ENCODE measurements at regions not wholly inside any gene's neighbourhood (a gene's known extent, or its start where the extent isn't known, plus 50 kb on each side); places are given as distances from the start of the nearest gene placed in this dataset.

DNA sequence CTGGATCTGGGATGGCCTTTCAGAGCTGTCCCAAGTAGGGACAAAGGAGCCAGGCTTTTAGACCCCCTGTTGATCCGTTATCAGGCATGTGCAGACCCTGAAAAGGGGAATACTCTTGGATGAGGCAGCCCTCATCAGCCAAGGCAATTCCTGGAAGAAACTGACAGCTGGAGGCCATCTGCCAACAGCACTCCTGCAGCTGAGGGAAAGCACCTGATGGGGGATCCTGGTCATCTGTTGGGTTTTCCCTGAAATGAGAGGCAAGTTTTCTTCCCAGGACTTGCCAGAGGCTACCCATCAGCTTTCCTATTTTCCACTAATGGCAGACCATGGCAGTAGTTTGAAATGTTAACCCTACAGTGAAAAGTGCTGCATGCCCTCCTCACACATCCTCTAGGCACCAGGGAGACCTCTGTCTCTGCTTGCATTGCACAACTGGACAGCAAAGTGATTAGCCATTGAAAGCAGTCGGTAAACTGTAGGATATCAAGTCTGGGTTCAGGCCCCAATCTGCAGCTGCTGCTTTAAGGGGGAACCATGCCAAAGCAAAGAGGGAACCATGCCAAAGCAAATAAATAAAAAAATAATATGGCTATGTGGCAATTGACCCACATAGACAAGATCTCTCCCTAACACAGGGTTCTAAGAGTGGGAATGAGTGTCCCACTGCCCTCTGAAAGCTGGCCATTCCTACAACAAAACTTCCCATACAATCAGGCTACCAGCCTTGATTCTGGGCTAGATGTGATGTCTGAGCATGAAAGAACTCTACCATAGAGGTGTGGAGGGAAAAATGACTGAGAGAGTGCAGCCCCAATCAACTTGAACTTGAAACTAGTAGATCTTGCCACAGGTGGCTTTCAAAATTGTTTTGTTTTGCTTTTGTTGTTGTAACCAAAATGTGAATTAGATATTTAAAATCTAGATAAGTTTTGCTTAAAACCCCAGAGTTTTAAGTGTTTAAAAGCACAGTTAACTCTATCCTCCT is 232.0 kb upstream of the STT3B start:
- peaks cover 31% of the 10 kb centered on the region for H3K4me1 ChIP-seq (ENCODE audit: insufficient read depth, low read length)
- H3K27me3 ChIP-seq (ENCODE audit: control insufficient read depth in 1 of 2, insufficient read depth in 2 of 2, low read length in 2 of 2): no peaks in the 10 kb centered on the region
- FAIRE-seq: no peak
- H3K9me3 ChIP-seq (ENCODE audit: low read length): no peaks in the 10 kb centered on the region
- H2AFZ ChIP-seq (ENCODE audit: low read length): no peak overlapping the region
- CTCF ChIA-PET (ENCODE audit: low intra/inter-chr PET ratio, low total read pairs): no interaction called here
- DNase-seq (ENCODE audit: low spot score): no peak
- no TSS peak for BruUV-seq (replicated peaks)
- in situ Hi-C loops (cut with HindIII; ENCODE audit: extremely low pct_ligation_motif_present, low pct_unique_long_range_greater_than_20kb) (no loop called here), intact Hi-C loops (cut with micrococcal nuclease; ENCODE audit: unreplicated experiment) (no loop called here)
- POLR2A ChIA-PET: no interaction called here
- H3K4me3 ChIP-seq (replicated peaks in 1 of 3; ENCODE audit: insufficient read depth in 1 of 3, low read depth in 2 of 3, low read length in 3 of 3): no peak overlapping the region
- no peak overlapping the region for H3K9ac ChIP-seq (ENCODE audit: insufficient read depth, low read depth, low read length)
- H3K4me2 ChIP-seq (ENCODE audit: low read depth, low read length): no peak overlapping the region
- H3K36me3 ChIP-seq (replicated peaks in 1 of 2; ENCODE audit: control insufficient read depth in 1 of 2, insufficient read depth in 2 of 2, low read length in 2 of 2): no peaks in the 10 kb centered on the region
- no peaks in the 10 kb centered on the region for H4K20me1 ChIP-seq (ENCODE audit: insufficient read depth, low read length)
- 13% methylated on average over 1 of the region's 2 CpGs for WGBS (ENCODE audit: low lambda C conversion rate)
- no peak overlapping the region for H3K27ac ChIP-seq (ENCODE audit: extremely low read length, insufficient read depth, low read length)
- no peaks in the 10 kb centered on the region for H3K79me2 ChIP-seq (ENCODE audit: insufficient read depth, low read length)
- no peak for ATAC-seq
- no peak for TF ChIP-seq ZNF792 (CRISPR knock-in tag; IDR thresholded peaks at IDR 0.05)
- TF ChIP-seq CEBPB (IDR thresholded peaks at IDR 0.05; ENCODE audit: borderline replicate concordance, low read depth, low read length): peak; percentile 45; the same call in 1 of the 2 replicates
- TF ChIP-seq, protein P1, sequence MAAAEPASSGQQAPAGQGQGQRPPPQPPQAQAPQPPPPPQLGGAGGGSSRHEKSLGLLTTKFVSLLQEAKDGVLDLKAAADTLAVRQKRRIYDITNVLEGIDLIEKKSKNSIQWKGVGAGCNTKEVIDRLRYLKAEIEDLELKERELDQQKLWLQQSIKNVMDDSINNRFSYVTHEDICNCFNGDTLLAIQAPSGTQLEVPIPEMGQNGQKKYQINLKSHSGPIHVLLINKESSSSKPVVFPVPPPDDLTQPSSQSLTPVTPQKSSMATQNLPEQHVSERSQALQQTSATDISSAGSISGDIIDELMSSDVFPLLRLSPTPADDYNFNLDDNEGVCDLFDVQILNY (CRISPR knock-in tag; conservative IDR thresholded peaks at IDR 0.05): no peak
- no peak for TF ChIP-seq STAT5B (CRISPR knock-in tag; IDR thresholded peaks at IDR 0.05)
- no peak for TF ChIP-seq ZNF329 (CRISPR knock-in tag; IDR thresholded peaks at IDR 0.05; ENCODE audit: low read depth)
- no peak for TF ChIP-seq ETS1 (CRISPR knock-in tag; IDR thresholded peaks at IDR 0.05)
- 0 out of 2 replicates have a peak, but pooled peaks have one; percentile 33 for TF ChIP-seq CEBPG (CRISPR knock-in tag; IDR thresholded peaks at IDR 0.05)
- TF ChIP-seq ZNF513 (CRISPR knock-in tag; conservative IDR thresholded peaks at IDR 0.05): no peak
- TF ChIP-seq RFXAP (CRISPR knock-in tag; IDR thresholded peaks at IDR 0.05; ENCODE audit: borderline replicate concordance): no peak
- no peak for TF ChIP-seq ZNF609 (CRISPR knock-in tag; IDR thresholded peaks at IDR 0.05; ENCODE audit: borderline replicate concordance)
- no peak for TF ChIP-seq ZSCAN31 (CRISPR knock-in tag; IDR thresholded peaks at IDR 0.05; ENCODE audit: low read depth)
- no peak for TF ChIP-seq ZNF17 (CRISPR knock-in tag; IDR thresholded peaks at IDR 0.05)
- no peak for TF ChIP-seq ZNF33A (CRISPR knock-in tag; IDR thresholded peaks at IDR 0.05; ENCODE audit: borderline replicate concordance)
- no peak for TF ChIP-seq ZNF878 (CRISPR knock-in tag; IDR thresholded peaks at IDR 0.05)
- no peak for TF ChIP-seq DNMT3B (CRISPR knock-in tag; conservative IDR thresholded peaks at IDR 0.05)
- no peak for TF ChIP-seq TAF15 (IDR thresholded peaks at IDR 0.05; ENCODE audit: low read depth, low read length, poor library complexity, severe bottlenecking)

All from HepG2 (cell line).